ENCODE measurements at regions not wholly inside any gene's neighbourhood (a gene's known extent, or its start where the extent isn't known, plus 50 kb on each side); places are given as distances from the start of the nearest gene placed in this dataset.

- Mint-ChIP-seq H3K36me3 (ENCODE audit: insufficient read depth, unreplicated experiment) (no peaks in the 10 kb centered on the region), H3K27ac (ENCODE audit: unreplicated experiment) (no peak overlapping the region), H3K4me1 (ENCODE audit: low read depth, unreplicated experiment) (no peaks in the 10 kb centered on the region), H3K27me3 (ENCODE audit: unreplicated experiment) (no peaks in the 10 kb centered on the region), H3K9me3 (ENCODE audit: low read depth, unreplicated experiment) (peaks cover 3% of the 10 kb centered on the region), H3K4me3 (ENCODE audit: low read depth, unreplicated experiment) (no peak overlapping the region)
- TF ChIP-seq CTCF (IDR thresholded peaks at IDR 0.05; ENCODE audit: unreplicated experiment) = no peak
- intact Hi-C loops (cut with micrococcal nuclease; ENCODE audit: unreplicated experiment) = no loop called here
- CTCF ChIA-PET = no interaction called here
- DNase-seq = no peak
- no TSS peak for BruUV-seq (replicated peaks)
These were observed 223.0 kb upstream of the NUDT12 start for GRCh38 chr5:103785569-103785968.

GRCh38 chr5:103783669-103784068, 221.1 kb upstream of the NUDT12 start:
- no peaks in the 10 kb centered on the region for H3K4me1 Mint-ChIP-seq (ENCODE audit: low read depth, unreplicated experiment)
- intact Hi-C loops (cut with micrococcal nuclease; ENCODE audit: unreplicated experiment) = no loop called here
- no TSS peak for BruUV-seq (replicated peaks)
- no peak overlapping the region for H3K27ac Mint-ChIP-seq (ENCODE audit: unreplicated experiment)
- no peak overlapping the region for H3K4me3 Mint-ChIP-seq (ENCODE audit: low read depth, unreplicated experiment)
- H3K36me3 Mint-ChIP-seq (ENCODE audit: insufficient read depth, unreplicated experiment) = no peaks in the 10 kb centered on the region
- CTCF ChIA-PET = no interaction called here
- no peak for TF ChIP-seq CTCF (IDR thresholded peaks at IDR 0.05; ENCODE audit: unreplicated experiment)
- H3K9me3 Mint-ChIP-seq (ENCODE audit: low read depth, unreplicated experiment) = no peaks in the 10 kb centered on the region
- no peak for DNase-seq
- H3K27me3 Mint-ChIP-seq (ENCODE audit: unreplicated experiment) = no peaks in the 10 kb centered on the region

GRCh38 chr5:103780794-103781193, 218.2 kb upstream of the NUDT12 start:
- Mint-ChIP-seq H3K27ac (ENCODE audit: unreplicated experiment) (no peak overlapping the region), H3K4me1 (ENCODE audit: low read depth, unreplicated experiment) (no peaks in the 10 kb centered on the region), H3K36me3 (ENCODE audit: insufficient read depth, unreplicated experiment) (no peaks in the 10 kb centered on the region), H3K27me3 (ENCODE audit: unreplicated experiment) (no peaks in the 10 kb centered on the region), H3K4me3 (ENCODE audit: low read depth, unreplicated experiment) (no peak overlapping the region), H3K9me3 (ENCODE audit: low read depth, unreplicated experiment) (no peaks in the 10 kb centered on the region)
- TF ChIP-seq CTCF (IDR thresholded peaks at IDR 0.05; ENCODE audit: unreplicated experiment) = no peak
- intact Hi-C loops (cut with micrococcal nuclease; ENCODE audit: unreplicated experiment) = no loop called here
- CTCF ChIA-PET = interaction anchor here (0.6 kb wide), 1 partner anchor 220 kb away, joined by 5 read pairs; no protein-coding TSS in a partner anchor
- no TSS peak for BruUV-seq (replicated peaks)
- DNase-seq = no peak

- Mint-ChIP-seq H3K36me3 (ENCODE audit: insufficient read depth, unreplicated experiment) (no peaks in the 10 kb centered on the region), H3K4me3 (ENCODE audit: low read depth, unreplicated experiment) (no peak overlapping the region), H3K27me3 (ENCODE audit: unreplicated experiment) (no peaks in the 10 kb centered on the region), H3K9me3 (ENCODE audit: low read depth, unreplicated experiment) (peaks cover 5% of the 10 kb centered on the region), H3K4me1 (ENCODE audit: low read depth, unreplicated experiment) (no peaks in the 10 kb centered on the region), H3K27ac (ENCODE audit: unreplicated experiment) (no peak overlapping the region)
- BruUV-seq (replicated peaks) = no TSS peak
- intact Hi-C loops (cut with micrococcal nuclease; ENCODE audit: unreplicated experiment) = no loop called here
- no peak for TF ChIP-seq CTCF (IDR thresholded peaks at IDR 0.05; ENCODE audit: unreplicated experiment)
- no peak for DNase-seq
- CTCF ChIA-PET = interaction anchor here (0.7 kb wide), 1 partner anchor 1947 kb away, joined by 3 read pairs; no protein-coding TSS in a partner anchor
These were observed 212.1 kb upstream of the NUDT12 start for GRCh38 chr5:103774721-103775120.

All from Calu3 (cell line).